HG03135 (cell line): ENCODE measurements at regions not wholly inside any gene's neighbourhood (a gene's known extent, or its start where the extent isn't known, plus 50 kb on each side); places are given as distances from the start of the nearest gene placed in this dataset.

Source experiments
- ATAC-seq: cut with Tn5 transposase; IDR thresholded peaks from one replicate; pipeline ENCODE4 v1.9.1; 2021; ENCODE audit warnings: mild to moderate bottlenecking, moderate library complexity; ENCODE audit not compliant: unreplicated experiment

DNA sequence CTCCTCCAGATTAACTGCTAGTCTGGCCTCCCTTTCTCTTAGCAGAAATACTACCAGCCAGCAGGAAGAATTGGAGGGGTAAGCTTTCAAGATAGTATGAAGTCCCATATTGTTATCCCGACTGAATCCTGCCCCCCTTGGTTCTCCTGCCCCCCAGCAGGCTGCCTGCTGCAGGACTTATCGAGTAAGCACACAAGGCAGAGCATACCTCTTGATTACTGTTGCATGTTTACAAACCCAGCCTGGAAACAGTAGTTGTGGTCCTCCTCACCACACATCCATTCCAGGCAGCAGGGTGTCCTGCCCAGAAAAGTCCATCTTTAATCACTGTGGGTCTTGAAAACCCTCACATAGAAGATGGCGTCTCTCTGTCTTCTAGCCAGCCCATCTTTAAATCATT, 66.8 kb upstream of the PPP2R3A start:
- ATAC-seq: no peak

DNA sequence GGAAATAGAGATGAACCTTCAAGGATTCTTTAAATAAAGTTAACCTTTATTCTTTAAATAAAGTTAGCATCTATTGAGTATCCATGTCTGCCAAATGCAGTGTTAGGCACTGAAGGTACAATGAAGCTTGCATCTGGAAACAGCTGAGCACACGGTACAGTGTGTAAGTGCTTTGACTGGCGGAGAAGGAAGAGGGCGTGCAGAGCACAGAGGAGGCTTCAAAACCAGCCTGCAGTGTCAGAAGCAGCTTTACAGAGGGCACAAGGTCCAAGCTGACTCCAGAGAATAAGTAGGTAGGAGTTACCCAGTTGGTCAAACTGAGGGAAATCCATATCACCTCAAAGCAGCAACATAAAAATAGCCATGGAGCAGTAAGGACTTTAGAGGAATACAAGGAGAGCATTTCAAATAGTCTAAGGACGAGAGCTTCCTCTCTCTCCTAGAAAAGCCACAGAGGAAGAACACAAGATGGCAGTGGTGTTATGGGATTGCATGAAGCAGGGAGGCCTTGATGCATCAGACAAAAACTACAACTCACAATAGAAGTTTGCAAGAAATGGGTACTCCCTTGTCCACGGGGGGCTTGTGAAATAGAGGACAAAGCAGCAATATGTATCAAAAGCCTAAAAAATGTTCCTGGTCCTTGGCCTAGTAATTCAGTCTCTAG, 60.3 kb upstream of the PPP2R3A start:
- ATAC-seq: no peak

GRCh38 chr3:135907422-135908165, 57.9 kb upstream of the PPP2R3A start:
- ATAC-seq: no peak

GRCh38 chr3:135908225-135908624, 57.3 kb upstream of the PPP2R3A start:
- ATAC-seq: no peak

DNA sequence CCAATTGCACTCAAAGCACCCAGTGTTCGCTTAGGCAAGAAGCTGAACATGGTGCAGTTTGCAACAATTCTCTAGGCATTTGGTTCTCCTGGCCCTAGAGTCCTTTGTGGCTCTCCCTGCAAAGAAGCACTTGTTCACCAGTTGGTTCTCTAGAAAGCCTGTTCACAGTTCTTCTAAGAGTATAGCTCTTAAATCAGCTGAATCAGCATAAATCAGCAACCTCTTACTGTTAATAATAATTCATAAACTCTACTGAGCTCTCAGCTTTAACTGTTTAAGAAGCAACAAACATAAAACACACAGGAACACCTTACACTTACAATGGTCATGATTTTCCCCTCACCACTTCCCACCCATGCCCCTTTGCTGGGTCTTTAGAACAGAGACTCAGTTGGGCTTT, 56.8 kb upstream of the PPP2R3A start:
- no peak for ATAC-seq

GRCh38 chr3:135911110-135911509, 54.4 kb upstream of the PPP2R3A start:
- no peak for ATAC-seq

GRCh38 chr3:135915206-135915605, 50.3 kb upstream of the PPP2R3A start:
- no peak for ATAC-seq
